ENCODE measurements at regions not wholly inside any gene's neighbourhood (a gene's known extent, or its start where the extent isn't known, plus 50 kb on each side); places are given as distances from the start of the nearest gene placed in this dataset.

- TF ChIP-seq POLR2A (IDR thresholded peaks at IDR 0.05; ENCODE audit: low read depth, low read length) (no peak), POLR2AphosphoS5 (IDR thresholded peaks at IDR 0.05; ENCODE audit: low read depth, low read length) (no peak), TAF1 (IDR thresholded peaks at IDR 0.05; ENCODE audit: low read depth, low read length) (no peak), POU2F2 (IDR thresholded peaks at IDR 0.05; ENCODE audit: low read depth, low read length) (no peak)
These were observed 383.9 kb upstream of the DCN start for GRCh38 chr12:91566328-91567099.

All from GM12891 (cell line).